AG10803 (cell line): ENCODE measurements at regions not wholly inside any gene's neighbourhood (a gene's known extent, or its start where the extent isn't known, plus 50 kb on each side); places are given as distances from the start of the nearest gene placed in this dataset.

Experiments
- DNase-seq: peaks from one replicate; pipeline ENCODE4 v3.0.0; 2010; ENCODE audit warnings: low read depth
- H3K4me3 ChIP-seq: 2 replicates; pipeline ENCODE4 v1.5.1; 2011; ENCODE audit warnings: mild to moderate bottlenecking, low read length, control low read depth
- TF ChIP-seq, protein P1 (sequence below): conservative IDR thresholded peaks from 2 replicates; pipeline ENCODE4 v1.5.1; 2011; ENCODE audit warnings: mild to moderate bottlenecking, low read length, control low read depth, inconsistent platforms

GRCh38 chr16:87125206-87126155 is 191.7 kb downstream of the C16orf95 start:
- no peak overlapping the region for H3K4me3 ChIP-seq
- DNase-seq = no peak
- TF ChIP-seq, protein P1, sequence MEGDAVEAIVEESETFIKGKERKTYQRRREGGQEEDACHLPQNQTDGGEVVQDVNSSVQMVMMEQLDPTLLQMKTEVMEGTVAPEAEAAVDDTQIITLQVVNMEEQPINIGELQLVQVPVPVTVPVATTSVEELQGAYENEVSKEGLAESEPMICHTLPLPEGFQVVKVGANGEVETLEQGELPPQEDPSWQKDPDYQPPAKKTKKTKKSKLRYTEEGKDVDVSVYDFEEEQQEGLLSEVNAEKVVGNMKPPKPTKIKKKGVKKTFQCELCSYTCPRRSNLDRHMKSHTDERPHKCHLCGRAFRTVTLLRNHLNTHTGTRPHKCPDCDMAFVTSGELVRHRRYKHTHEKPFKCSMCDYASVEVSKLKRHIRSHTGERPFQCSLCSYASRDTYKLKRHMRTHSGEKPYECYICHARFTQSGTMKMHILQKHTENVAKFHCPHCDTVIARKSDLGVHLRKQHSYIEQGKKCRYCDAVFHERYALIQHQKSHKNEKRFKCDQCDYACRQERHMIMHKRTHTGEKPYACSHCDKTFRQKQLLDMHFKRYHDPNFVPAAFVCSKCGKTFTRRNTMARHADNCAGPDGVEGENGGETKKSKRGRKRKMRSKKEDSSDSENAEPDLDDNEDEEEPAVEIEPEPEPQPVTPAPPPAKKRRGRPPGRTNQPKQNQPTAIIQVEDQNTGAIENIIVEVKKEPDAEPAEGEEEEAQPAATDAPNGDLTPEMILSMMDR = no peak

- TF ChIP-seq, protein P1 = no peak
- DNase-seq = no peak
- no peak overlapping the region for H3K4me3 ChIP-seq
These were observed 190.7 kb downstream of the C16orf95 start for GRCh38 chr16:87126403-87127025.

GRCh38 chr16:87127061-87127765 is 190.0 kb downstream of the C16orf95 start:
- TF ChIP-seq, protein P1 = no peak
- DNase-seq = no peak
- no peak overlapping the region for H3K4me3 ChIP-seq

- no peak for DNase-seq
These were observed 189.4 kb downstream of the C16orf95 start for GRCh38 chr16:87127766-87128147.

DNA sequence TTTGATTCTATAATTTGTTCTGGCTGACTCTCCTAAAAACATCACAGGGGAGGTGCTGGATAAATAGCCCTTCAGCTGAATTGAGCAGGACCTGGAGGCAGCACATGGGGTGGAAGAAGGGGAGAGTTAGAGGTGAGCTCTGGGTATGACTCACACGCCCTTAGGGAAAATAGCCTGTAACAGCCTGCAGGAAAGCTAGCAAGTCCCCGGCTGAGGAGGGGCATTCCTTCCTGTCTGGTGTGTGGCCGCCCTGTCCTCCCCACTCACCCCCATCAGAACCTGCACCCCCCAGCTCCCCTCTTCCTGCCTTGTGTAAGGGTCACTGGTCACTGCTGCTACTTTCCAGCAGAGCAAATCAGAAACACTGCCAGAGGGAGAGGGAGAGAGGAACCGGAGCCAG is 187.4 kb downstream of the C16orf95 start:
- DNase-seq = no peak
- no peak overlapping the region for H3K4me3 ChIP-seq
- TF ChIP-seq, protein P1 = no peak

More at GRCh38 chr16:87127766-87128147, 189.4 kb downstream of the C16orf95 start:
- TF ChIP-seq, protein P1 = no peak
- no peak overlapping the region for H3K4me3 ChIP-seq

GRCh38 chr16:87131061-87131995 is 185.9 kb downstream of the C16orf95 start:
- no peak overlapping the region for H3K4me3 ChIP-seq
- DNase-seq = no peak
- TF ChIP-seq, protein P1 = no peak
